ENCODE measurements at regions not wholly inside any gene's neighbourhood (a gene's known extent, or its start where the extent isn't known, plus 50 kb on each side); places are given as distances from the start of the nearest gene placed in this dataset.
A peak's percentile ranks its signal among the peaks of the same experiment; 100 is the strongest.

DNA sequence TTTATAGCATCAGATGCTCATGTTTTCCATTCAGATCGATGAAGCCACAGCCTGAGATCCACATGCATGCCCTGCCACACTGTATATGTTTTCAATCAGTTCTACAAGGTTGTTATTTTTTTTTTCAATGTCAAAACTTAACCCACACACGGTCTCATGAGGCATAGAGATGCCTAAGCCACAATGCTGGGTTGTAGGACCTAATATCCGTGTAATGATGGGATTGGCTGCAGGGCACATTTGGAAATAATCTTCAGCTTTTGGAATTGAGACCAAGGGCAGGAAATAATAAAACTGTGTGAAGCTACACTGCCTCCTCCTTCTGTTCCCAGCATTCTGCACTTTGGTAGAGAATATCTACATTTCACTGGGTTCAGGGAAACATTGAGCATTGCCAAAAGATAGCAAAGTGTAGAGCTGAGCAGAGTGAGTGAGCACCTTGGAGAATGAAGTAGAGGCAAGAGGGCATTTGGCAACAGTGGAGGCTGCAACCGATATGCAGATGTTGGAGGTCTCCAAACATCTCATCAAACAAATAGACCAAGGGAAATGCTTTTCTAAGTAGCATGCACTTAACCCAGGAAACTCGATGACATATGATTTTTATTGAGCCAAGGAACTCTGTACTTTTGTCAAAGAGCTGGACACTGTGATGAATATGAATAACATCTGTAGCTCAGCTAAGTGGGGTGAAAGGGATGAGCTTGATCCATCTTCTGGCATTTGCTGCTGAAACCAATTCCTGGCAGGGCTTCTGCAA lies 176.7 kb downstream of the LYPLAL1 start:
- H3K9ac ChIP-seq (ENCODE audit: low read depth, low read length, poor library complexity) = no peak overlapping the region
- no peaks in the 10 kb centered on the region for H3K36me3 ChIP-seq (replicated peaks in 1 of 2; ENCODE audit: control insufficient read depth in 2 of 2, insufficient read depth in 2 of 2, low read length in 2 of 2)
- peaks cover 3 to 17% of the 10 kb centered on the region in 2 donors for H3K9me3 ChIP-seq (replicated peaks in 1 of 2; ENCODE audit: control insufficient read depth in 2 of 2, insufficient read depth in 1 of 2, low read depth in 1 of 2, low read length in 2 of 2)
- no peak overlapping the region for H2AK5ac ChIP-seq (ENCODE audit: low read depth, low read length)
- H2BK5ac ChIP-seq (ENCODE audit: low read length) = no peak overlapping the region
- H3K79me1 ChIP-seq (ENCODE audit: low read depth, low read length) = no peaks in the 10 kb centered on the region
- no peak overlapping the region for H3K4ac ChIP-seq (ENCODE audit: low read length)
- no peak overlapping the region for H3K23ac ChIP-seq (ENCODE audit: low read depth, low read length, poor library complexity)
- no peak overlapping the region for H2BK120ac ChIP-seq (ENCODE audit: low read depth, low read length)
- no peaks in the 10 kb centered on the region for H3K27me3 ChIP-seq (ENCODE audit: control insufficient read depth in 3 of 3, insufficient read depth in 3 of 3, low read depth in 1 of 3, low read length in 3 of 3)
- DNase-seq (ENCODE audit: low spot score) = no peak
- H3K27ac ChIP-seq (replicated peaks; ENCODE audit: low read length) = no peak overlapping the region
- no peak overlapping the region for H3K4me3 ChIP-seq (ENCODE audit: low read length in 2 of 2)
- no peak overlapping the region for H2AFZ ChIP-seq (ENCODE audit: low read length)
- no peak overlapping the region for H3K4me2 ChIP-seq (ENCODE audit: insufficient read depth, low read length, poor library complexity, severe bottlenecking)
- H4K91ac ChIP-seq (ENCODE audit: low read depth, low read length, poor library complexity) = no peak overlapping the region
- no peak overlapping the region for H3K18ac ChIP-seq (ENCODE audit: low read length)
- no peak overlapping the region for H2BK12ac ChIP-seq (ENCODE audit: low read length)
- H3K4me1 ChIP-seq (ENCODE audit: control insufficient read depth in 2 of 2, insufficient read depth in 1 of 2, low read depth in 1 of 2, low read length in 2 of 2) = peaks cover 2 to 5% of the 10 kb centered on the region in 2 donors
- no peak overlapping the region for H4K8ac ChIP-seq (ENCODE audit: low read depth, low read length)
- WGBS, 2 donors (ENCODE audit: extremely low coverage in 2 of 2, insufficient read length in 2 of 2, insufficient replicate concordance in 1 of 2) = no CpG with 5 or more reads among the region's 5 CpGs
- no peak overlapping the region for H3K14ac ChIP-seq (ENCODE audit: low read length)
- no peak overlapping the region for H2BK15ac ChIP-seq (ENCODE audit: low read length)

DNA sequence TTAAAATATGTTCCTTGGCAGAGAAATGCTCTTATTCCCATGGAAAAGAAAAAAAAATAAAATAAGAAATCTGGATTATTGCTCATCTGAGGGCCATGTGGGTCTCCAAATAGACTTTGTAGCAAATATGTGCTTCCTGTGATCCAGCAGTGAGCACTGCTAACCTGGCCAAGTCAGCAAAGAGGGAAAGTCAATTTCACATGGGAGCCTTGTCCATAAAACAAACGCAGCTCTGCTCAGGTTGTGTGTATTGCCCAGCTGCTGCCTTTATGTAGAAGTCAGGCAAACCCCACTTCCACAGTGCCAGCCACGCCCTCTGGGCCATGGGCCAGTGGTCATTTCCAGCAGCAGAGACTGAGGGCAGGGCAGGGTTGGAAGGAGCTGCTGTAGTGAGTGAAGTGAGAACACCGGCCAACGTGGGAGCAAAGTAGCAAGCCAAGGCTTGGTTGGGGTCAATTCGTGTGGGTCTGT lies 174.3 kb downstream of the LYPLAL1 start:
- Histone ChIP-seq H3K4me1 (ENCODE audit: control insufficient read depth in 2 of 2, insufficient read depth in 1 of 2, low read depth in 1 of 2, low read length in 2 of 2) (peaks cover 2 to 3% of the 10 kb centered on the region in 2 donors), H3K14ac (ENCODE audit: low read length) (no peak overlapping the region), H3K9ac (ENCODE audit: low read depth, low read length, poor library complexity) (no peak overlapping the region), H2BK15ac (ENCODE audit: low read length) (peak overlapping the region; percentile 22), H3K23ac (ENCODE audit: low read depth, low read length, poor library complexity) (no peak overlapping the region), H3K4ac (ENCODE audit: low read length) (no peak overlapping the region), H3K79me1 (ENCODE audit: low read depth, low read length) (no peaks in the 10 kb centered on the region), H4K91ac (ENCODE audit: low read depth, low read length, poor library complexity) (no peak overlapping the region), H2BK12ac (ENCODE audit: low read length) (no peak overlapping the region), H3K18ac (ENCODE audit: low read length) (peak overlapping the region; percentile 55), H3K4me3 (ENCODE audit: low read length in 2 of 2) (peak overlapping the region in 1 of 2 donors; percentile 3), H3K27ac (replicated peaks; ENCODE audit: low read length) (no peak overlapping the region), H2BK120ac (ENCODE audit: low read depth, low read length) (no peak overlapping the region), H4K8ac (ENCODE audit: low read depth, low read length) (no peak overlapping the region), H2BK5ac (ENCODE audit: low read length) (no peak overlapping the region), H3K27me3 (ENCODE audit: control insufficient read depth in 3 of 3, insufficient read depth in 3 of 3, low read depth in 1 of 3, low read length in 3 of 3) (no peaks in the 10 kb centered on the region), H3K9me3 (replicated peaks in 1 of 2; ENCODE audit: control insufficient read depth in 2 of 2, insufficient read depth in 1 of 2, low read depth in 1 of 2, low read length in 2 of 2) (peaks cover 3 to 20% of the 10 kb centered on the region in 2 donors), H3K36me3 (replicated peaks in 1 of 2; ENCODE audit: control insufficient read depth in 2 of 2, insufficient read depth in 2 of 2, low read length in 2 of 2) (no peaks in the 10 kb centered on the region), H2AK5ac (ENCODE audit: low read depth, low read length) (no peak overlapping the region), H3K4me2 (ENCODE audit: insufficient read depth, low read length, poor library complexity, severe bottlenecking) (no peak overlapping the region), H2AFZ (ENCODE audit: low read length) (no peak overlapping the region)
- no peak for DNase-seq (ENCODE audit: low spot score)
- no CpG with 5 or more reads among the region's 5 CpGs for WGBS, 2 donors (ENCODE audit: extremely low coverage in 2 of 2, insufficient read length in 2 of 2, insufficient replicate concordance in 1 of 2)

DNA sequence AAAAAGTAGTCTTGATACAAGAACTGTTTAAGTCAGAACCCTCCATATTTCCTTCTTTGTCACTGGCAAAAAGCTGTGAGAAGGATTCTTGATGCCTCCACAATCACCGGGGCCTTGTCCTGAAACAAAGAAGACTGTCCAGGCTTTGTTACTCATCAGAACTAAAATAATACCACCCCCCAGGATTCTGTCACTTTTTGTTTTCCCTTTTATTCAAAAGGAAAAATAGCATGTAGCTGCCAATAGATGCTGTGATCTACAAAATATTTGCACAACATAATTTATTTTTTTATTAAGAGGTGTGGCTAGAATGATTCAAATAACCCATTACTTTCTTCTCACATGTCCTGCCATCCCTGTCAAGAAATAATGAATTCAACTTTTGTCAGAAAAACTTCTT lies 173.7 kb downstream of the LYPLAL1 start:
- Histone ChIP-seq H2BK12ac (ENCODE audit: low read length) (no peak overlapping the region), H3K4me3 (ENCODE audit: low read length in 2 of 2) (no peak overlapping the region), H3K27ac (replicated peaks; ENCODE audit: low read length) (no peak overlapping the region), H3K4me2 (ENCODE audit: insufficient read depth, low read length, poor library complexity, severe bottlenecking) (no peak overlapping the region), H2BK120ac (ENCODE audit: low read depth, low read length) (no peak overlapping the region), H4K8ac (ENCODE audit: low read depth, low read length) (no peak overlapping the region), H2BK15ac (ENCODE audit: low read length) (no peak overlapping the region), H3K4ac (ENCODE audit: low read length) (no peak overlapping the region), H3K4me1 (ENCODE audit: control insufficient read depth in 2 of 2, insufficient read depth in 1 of 2, low read depth in 1 of 2, low read length in 2 of 2) (peaks cover 2 to 3% of the 10 kb centered on the region in 2 donors), H3K79me1 (ENCODE audit: low read depth, low read length) (no peaks in the 10 kb centered on the region), H4K91ac (ENCODE audit: low read depth, low read length, poor library complexity) (no peak overlapping the region), H2AFZ (ENCODE audit: low read length) (peak overlapping the region; percentile 28), H2BK5ac (ENCODE audit: low read length) (no peak overlapping the region), H3K18ac (ENCODE audit: low read length) (no peak overlapping the region), H3K23ac (ENCODE audit: low read depth, low read length, poor library complexity) (no peak overlapping the region), H3K36me3 (replicated peaks in 1 of 2; ENCODE audit: control insufficient read depth in 2 of 2, insufficient read depth in 2 of 2, low read length in 2 of 2) (no peaks in the 10 kb centered on the region), H3K27me3 (ENCODE audit: control insufficient read depth in 3 of 3, insufficient read depth in 3 of 3, low read depth in 1 of 3, low read length in 3 of 3) (no peaks in the 10 kb centered on the region), H3K14ac (ENCODE audit: low read length) (no peak overlapping the region), H3K9ac (ENCODE audit: low read depth, low read length, poor library complexity) (no peak overlapping the region), H3K9me3 (replicated peaks in 1 of 2; ENCODE audit: control insufficient read depth in 2 of 2, insufficient read depth in 1 of 2, low read depth in 1 of 2, low read length in 2 of 2) (peaks cover 3 to 20% of the 10 kb centered on the region in 2 donors), H2AK5ac (ENCODE audit: low read depth, low read length) (no peak overlapping the region)
- no CpG with 5 or more reads among the region's 1 CpG for WGBS, 2 donors (ENCODE audit: extremely low coverage in 2 of 2, insufficient read length in 2 of 2, insufficient replicate concordance in 1 of 2)
- no peak for DNase-seq (ENCODE audit: low spot score)

DNA sequence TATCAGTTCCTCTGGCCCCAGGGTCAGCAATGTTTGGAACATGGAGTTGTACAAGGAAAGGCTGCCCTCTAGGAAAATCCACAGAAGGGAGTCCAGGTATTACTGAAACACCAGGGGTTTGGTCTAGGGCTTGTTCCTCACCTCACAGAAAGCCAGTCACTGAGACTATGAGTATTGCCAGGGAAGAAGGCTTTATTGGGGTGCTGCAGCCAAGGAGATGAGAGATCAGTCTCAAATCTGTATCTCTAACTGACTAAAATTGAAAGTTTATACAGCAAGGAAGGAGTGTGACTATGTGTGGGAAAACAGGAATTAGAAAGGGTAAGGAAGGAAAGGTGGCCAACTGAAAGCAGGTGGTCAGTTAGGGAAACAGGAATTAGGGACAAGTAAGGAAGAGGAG lies 172.3 kb downstream of the LYPLAL1 start:
- Histone ChIP-seq H2BK15ac (ENCODE audit: low read length) (no peak overlapping the region), H4K91ac (ENCODE audit: low read depth, low read length, poor library complexity) (no peak overlapping the region), H3K79me1 (ENCODE audit: low read depth, low read length) (no peaks in the 10 kb centered on the region), H3K27me3 (ENCODE audit: control insufficient read depth in 3 of 3, insufficient read depth in 3 of 3, low read depth in 1 of 3, low read length in 3 of 3) (no peaks in the 10 kb centered on the region), H3K23ac (ENCODE audit: low read depth, low read length, poor library complexity) (no peak overlapping the region), H3K9me3 (replicated peaks in 1 of 2; ENCODE audit: control insufficient read depth in 2 of 2, insufficient read depth in 1 of 2, low read depth in 1 of 2, low read length in 2 of 2) (peaks cover 3 to 20% of the 10 kb centered on the region in 2 donors), H3K9ac (ENCODE audit: low read depth, low read length, poor library complexity) (no peak overlapping the region), H3K27ac (replicated peaks; ENCODE audit: low read length) (no peak overlapping the region), H2BK12ac (ENCODE audit: low read length) (no peak overlapping the region), H3K4me3 (ENCODE audit: low read length in 2 of 2) (no peak overlapping the region), H2BK120ac (ENCODE audit: low read depth, low read length) (no peak overlapping the region), H2AFZ (ENCODE audit: low read length) (no peak overlapping the region), H2AK5ac (ENCODE audit: low read depth, low read length) (no peak overlapping the region), H3K36me3 (replicated peaks in 1 of 2; ENCODE audit: control insufficient read depth in 2 of 2, insufficient read depth in 2 of 2, low read length in 2 of 2) (no peaks in the 10 kb centered on the region), H3K4me1 (ENCODE audit: control insufficient read depth in 2 of 2, insufficient read depth in 1 of 2, low read depth in 1 of 2, low read length in 2 of 2) (peaks cover 2 to 3% of the 10 kb centered on the region in 2 donors), H3K4ac (ENCODE audit: low read length) (no peak overlapping the region), H3K4me2 (ENCODE audit: insufficient read depth, low read length, poor library complexity, severe bottlenecking) (no peak overlapping the region), H3K18ac (ENCODE audit: low read length) (no peak overlapping the region), H2BK5ac (ENCODE audit: low read length) (no peak overlapping the region), H4K8ac (ENCODE audit: low read depth, low read length) (no peak overlapping the region), H3K14ac (ENCODE audit: low read length) (no peak overlapping the region)
- no peak for DNase-seq (ENCODE audit: low spot score)

All from neuronal stem cell (in vitro differentiated cells).